D341Med (cell line): ENCODE measurements at regions not wholly inside any gene's neighbourhood (a gene's known extent, or its start where the extent isn't known, plus 50 kb on each side); places are given as distances from the start of the nearest gene placed in this dataset.
"Not testable (repeated sequence)": the region's sequence is repeated elsewhere in the genome, so short reads cannot be mapped to it uniquely, and the experiment has no call there.

Experiments used
- DNase-seq: peaks from one replicate; pipeline ENCODE4 v3.0.0; 2012; ENCODE audit warnings: low spot score

DNA sequence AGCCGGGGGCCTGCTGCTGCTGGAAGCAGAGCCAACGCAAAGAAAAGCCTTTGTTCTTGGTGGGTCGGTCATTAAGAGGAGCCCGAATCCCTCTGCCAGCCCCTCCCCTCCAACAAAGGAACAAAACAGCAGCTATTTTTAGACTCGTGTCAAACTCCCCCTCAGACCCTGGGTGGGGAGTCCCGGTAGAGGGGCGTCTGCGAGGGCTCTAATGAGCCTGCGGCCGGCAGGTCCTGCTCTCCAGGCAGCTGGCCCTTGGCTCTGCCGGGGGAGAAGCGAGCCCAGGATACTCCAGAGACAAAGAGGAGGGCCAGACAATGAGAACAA lies 114.0 kb downstream of the LHX2 start:
- no peak for DNase-seq

DNA sequence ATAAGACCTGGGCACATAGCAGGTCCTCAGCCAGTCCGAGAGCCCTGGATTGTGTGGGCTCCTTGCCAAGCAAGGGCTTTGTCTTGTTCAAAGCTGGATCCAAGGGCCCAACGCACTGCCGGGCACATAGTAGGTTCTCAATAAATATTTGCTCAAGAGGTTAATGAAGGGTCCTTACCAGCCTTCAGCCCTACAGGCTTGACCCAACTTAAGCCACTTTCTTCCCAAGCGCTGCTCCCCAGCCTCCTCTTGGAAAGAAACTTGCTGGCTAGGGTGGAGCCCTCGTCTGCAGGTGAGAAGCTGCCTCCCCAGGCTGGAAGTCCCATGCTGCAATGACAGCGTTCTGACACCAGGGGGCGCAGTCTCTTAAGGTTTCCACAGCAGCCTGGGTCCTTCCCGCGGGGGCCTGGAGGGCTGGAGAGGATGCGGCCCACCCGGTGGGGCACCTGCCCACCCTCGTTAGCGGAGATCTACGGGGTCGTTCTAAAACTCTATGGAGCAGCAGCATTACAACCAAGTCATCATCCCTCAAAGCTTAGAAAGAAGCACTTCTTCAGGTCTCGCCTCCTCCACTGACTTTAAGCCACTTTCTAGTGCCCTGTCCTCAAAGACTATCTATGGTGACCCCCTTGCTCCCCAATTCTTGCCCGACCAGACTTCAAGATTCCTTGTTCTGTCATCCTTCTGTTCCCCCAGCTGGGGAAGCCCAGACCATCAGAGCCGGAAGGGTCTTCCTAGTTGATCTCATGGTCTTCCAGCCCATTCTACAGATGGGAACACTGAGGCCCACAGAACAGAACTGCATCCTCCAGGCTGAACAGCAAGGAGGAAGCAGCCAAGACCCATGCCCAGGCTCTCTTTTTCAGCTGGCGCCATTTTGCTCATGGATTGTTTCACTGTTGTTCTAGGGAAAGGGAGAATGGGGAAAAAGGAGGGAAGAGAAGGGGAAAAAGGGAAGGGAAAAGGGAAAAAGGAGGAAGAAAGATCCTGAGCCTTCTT lies 115.4 kb downstream of the LHX2 start:
- peak; percentile 87 for DNase-seq

DNA sequence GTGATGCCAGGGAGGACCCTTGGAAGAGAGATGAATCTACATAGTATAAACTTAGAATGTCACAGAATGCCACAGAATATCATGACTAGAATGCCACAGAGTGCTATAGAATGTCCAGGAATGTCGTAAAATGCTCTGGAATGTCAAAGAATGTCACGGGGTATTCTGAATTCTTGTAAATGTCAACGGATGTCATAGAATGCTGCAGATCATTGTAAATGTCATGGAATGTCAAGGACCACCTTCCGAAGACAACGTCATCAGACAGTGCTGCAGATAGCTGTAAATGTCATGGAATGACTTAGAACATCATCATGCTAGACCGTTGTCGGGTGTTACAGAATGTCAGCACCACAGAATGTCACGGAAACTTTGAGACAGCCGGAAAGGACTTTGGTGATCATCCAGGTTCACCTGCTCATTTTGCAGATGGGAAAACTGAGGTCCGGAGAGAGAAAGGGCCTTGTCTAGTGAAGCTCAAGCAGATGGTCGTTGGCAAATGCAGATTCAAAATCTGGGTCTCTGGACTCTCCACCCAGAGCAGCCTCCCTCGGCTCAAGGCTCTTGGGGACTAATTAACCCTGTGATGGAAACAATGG lies 117.1 kb downstream of the LHX2 start:
- no peak for DNase-seq

DNA sequence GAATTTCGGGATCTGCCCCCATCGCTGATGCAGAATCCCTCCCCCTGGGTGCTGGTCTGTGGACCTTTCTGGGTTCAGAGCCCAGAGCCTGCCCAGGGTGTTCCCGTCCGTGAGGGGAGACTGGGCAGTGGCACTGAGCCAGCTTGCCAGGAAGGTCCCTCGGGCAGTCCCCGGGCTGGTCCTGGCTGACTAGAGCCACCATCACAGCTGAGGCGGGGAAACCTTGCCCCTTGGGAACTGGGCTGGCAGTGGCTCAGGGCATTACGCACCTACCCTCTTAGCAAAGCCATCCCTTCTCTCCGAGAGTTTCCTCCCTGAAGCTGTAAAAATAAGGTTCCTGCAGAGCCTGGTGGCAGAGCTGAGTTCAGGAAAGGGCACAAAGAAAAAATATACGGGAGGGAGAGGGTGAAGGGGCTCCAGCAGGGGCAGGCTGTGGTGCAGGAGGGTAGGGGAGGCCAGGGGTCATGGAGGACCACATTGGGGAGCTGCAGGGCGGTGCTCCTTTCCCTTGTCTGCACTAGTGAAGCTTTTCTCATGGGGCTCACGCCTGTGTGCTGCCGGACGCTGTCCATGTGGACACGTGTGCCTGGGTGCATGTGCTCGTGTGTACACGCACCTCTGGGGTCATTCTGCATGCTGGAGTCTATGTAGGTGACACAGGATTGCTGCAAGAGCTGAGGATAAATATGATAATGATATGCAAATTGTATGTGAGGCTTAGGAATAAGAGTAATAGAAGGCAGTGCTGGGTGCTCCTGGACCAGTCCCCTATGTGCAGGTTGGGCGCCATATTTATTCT lies 118.9 kb downstream of the LHX2 start:
- DNase-seq, result no peak

DNA sequence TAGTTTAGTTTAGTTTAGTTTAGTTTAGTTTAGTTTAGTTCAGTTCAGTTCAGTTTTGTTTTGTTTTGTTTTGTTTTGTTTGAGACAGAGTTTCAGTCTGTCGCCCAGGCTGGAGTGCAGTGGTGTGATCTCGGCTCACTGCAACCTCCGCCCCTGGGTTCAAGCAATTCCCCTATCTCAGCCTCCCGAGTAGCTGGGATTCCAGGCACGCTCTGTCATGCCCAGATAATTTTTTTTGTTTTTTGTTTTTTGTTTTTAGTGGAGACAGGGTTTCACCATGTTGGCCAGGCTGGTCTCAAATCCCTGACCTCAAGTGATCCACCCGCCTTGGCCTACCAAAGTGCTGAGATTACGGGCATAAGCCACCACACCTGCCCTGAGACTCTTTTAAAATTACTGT lies 120.0 kb downstream of the LHX2 start:
- DNase-seq, result not testable (repeated sequence)

DNA sequence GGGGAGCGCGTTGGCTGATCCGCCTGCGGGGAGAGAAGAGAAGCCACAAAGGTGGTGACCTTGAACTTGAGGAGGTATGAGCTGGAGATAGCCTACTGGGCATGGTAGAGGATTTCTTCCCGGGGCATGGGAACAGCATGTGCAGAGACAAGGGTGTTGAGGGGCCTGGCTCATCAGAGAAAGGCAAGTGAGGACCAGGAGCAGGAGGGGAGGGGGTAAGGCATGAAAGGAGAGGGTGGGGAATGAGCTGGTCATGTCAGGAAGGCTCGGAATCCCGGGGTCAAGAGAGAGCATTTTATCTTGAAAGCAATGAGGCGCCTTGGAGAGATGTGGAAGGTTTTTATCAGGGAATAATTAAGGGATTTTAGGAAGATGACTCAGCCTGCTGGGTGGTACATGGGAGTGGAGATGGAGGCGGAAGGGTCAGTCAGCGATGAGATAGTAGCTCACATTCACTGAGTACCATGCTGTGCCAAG lies 121.1 kb downstream of the LHX2 start:
- DNase-seq, result no peak

DNA sequence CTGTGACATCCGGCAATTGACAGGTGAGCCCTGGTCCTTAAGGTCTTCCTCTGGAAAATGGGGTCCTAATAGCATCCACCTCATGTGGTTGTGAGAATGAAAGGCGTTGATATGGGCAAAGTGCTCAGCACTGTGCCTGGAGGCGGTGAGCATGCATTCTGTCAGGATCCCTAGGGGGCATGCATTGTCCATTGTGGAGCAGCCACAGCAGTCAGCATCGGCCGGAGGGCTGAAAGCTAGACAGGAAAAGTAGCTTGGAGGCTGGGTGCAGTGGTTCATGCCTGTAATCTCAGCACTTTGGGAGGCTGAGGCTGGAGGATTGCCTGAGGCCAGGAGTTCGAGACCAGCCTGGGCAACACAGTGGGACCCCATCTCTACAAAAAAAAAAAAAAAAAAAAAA lies 122.2 kb downstream of the LHX2 start:
- DNase-seq, result no peak

DNA sequence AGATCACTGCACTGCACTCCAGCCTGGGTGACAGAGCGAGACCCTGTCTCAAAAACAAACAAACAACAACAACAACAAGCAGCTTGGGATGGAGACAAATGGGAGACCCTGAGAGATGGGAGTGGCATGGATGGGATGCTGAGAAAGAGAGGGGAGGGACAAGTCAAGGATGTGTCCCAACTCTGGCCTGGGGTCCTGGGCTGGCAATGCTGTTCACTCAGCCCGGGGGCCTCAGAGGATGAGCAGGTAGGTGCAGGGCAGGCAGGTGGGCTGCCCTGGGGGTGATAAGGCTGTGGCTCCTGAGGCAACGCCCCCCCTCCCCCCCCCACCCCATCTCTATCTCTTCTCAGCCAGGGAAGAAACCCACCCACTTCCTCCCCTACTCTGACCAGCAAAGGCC lies 123.0 kb downstream of the LHX2 start:
- DNase-seq, result no peak

DNA sequence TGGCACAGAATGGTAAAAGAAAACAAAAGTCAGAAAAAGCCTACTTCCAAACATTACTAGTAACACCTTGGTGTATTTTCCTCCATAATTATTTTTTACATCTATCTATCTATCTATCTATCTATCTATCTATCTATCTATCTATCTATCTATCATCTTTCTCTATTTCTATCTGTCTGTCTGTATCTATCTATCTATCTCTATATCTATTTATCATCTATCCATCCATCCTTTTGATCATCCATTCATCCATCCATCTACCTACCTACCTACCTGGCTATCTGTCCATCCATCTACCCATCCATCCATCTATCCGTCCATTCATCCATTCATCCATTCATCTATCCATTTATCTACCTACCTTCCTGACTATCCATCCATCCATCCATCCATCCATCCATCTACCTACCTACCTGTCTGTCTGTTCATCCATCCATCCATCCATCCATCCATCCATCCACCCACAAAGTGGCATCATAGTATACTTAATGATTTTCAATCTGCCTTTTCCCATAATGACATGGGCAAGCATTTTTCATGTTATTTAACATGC lies 121.9 kb upstream of the NEK6 start:
- no peak for DNase-seq

DNA sequence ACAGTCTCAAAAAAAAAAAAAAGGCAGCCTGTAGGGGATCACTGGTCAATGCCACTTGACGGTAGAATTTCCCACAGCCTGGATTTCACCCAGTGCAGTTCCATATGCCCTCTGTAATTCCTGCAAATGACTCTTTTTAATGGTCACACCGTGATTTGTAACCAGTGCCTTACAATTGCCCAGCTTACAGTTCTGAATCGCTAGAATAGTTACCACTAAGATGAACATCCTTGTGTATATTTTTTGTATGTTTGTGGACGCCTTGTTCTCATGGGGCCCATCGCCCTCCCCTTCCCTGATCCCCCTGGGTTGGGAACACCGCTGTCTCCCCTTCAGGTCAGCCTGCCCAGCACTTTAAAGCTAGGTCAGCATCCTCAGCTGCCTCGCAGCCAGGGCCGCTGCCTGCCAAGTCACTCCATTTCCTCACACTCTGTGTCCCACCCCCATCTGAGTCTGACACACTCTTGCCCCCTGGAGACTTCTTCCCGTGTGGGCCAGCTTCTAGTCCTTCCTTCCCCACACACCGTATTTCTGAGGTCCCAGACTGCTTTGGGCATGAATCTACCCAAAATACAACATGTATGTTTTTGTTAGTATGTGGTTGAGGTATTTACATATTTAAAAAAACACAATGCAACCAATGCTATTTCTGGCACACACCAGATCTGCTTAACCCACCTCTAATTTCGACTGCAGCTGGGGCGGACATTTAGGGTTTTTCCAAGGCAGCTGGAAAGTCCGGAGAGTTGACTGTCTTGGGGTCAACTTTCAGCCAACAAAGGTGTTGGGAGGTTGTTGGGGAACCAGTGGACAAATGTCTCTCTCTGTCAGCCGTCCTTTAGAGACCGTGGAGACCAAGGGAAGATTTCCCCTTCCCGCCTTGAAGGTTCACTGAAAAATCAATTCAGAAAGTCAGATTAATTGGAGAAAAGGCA lies 120.5 kb upstream of the NEK6 start:
- peak; percentile 14 for DNase-seq

DNA sequence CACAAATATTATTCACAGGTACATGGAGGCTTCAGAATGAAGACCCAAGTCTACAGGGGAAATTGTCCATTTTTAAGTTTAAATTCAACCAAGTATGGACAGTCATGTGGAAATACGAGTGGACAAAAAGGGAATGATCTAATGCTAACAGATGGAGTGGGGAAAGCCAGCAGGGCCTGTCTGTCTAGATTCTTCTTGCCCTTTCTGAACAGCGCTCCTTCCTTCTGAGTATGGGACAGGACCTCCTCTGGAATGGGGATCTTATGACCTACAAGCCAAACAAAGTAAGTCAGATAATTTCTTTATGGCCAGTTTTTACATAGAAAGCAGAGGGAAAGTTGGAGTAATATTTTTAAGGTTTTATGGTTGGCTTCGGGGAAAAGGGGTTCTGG lies 119.8 kb upstream of the NEK6 start:
- DNase-seq, result no peak

DNA sequence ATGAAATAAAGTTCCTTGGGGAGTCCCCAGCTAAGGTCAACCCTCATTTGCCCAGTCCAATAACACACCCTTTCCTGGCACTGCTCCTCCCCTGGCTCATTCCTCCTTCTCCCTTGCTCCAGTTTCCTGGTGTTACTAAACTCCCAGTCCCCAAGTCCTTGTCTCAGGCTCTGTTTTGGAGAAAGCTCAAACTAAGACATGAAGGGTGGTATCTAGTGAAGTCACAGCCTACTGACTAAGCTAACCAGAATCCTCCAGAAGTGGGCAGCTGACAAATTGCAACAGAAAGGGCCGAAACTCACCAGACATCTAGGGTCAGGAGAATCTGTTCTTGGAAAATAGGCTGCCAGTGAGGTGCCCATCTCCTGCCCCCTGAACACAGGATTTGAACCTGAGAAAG lies 118.7 kb upstream of the NEK6 start:
- no peak for DNase-seq

DNA sequence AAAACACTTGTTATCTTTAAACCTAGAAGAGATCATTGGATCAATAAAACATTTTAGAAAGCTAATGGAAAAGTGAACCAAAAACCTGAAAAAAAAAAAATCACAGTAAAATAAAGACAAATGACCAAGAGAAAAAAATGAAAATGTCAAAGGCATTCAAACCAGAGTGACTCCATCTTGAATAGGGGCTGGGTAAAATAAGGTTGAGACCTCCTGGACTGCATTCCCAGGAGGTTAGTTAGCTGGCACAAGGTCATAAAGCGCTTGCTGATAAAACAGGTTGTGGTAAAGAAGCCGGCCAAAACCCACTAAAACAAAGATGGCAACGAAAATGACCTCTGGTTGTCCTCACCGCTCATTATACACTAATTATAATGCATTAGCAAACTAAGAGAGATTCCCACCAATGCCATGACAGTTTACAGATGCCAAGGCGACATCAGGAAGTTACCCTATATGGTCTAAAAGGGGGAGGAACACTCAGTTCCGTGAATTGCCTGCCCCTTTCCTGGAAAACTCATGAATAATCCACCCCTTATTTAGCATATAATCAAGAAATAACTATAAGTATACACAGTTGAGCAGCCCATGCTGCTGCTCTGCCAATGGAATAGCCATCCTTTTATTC lies 116.7 kb upstream of the NEK6 start:
- DNase-seq, result no peak

DNA sequence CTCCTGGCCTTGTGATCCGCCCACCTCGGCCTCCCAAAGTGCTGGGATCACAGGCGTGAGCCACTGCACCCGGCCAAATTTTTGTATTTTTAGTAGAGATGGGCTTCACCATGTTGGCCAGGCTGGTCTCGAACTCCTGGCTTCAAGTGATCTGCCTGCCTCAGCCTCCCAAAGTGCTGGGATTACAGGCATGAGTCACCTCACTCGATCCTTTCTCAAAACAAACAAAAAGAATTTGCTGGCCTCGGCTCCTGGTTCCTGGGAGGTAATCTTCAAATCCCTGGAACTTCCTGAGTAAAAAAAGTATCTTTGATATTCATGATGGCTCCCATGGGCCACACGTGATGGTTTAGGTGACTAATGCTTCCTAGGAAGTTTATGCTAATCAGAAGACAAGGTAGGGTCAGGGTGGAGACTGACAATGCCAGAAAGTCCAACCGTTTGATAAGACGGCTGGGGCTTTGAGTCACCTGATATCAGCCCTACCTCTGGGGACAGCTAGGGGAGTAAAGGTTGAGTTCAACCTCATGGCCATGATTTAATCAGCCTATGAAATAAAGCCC lies 113.1 kb upstream of the NEK6 start:
- DNase-seq, result not testable (repeated sequence)

DNA sequence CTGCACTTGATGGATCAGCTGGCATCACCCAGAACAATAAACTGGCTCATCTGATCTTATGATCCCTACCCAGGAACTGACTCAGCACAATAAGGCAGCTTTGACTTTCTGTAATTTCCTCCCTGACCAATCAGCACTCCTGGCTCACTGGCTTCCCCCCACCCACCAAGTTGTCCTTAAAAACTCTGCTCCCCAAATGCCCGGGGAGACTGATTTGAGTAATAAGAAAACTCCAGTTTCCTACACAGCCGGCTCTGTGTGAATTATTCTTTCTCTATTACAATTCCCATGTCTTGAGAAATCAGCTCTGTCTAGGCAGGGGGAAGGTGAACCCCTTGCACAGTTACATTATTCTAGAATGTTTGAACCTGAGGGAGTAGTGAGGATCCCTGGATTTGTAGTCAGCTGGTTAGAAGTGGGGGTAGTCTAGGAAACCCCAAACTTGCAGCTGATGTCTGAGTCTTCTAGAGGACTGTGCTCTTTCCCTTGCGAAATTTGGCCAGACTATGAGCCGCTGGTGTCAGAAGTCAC lies 111.7 kb upstream of the NEK6 start:
- DNase-seq, result no peak

DNA sequence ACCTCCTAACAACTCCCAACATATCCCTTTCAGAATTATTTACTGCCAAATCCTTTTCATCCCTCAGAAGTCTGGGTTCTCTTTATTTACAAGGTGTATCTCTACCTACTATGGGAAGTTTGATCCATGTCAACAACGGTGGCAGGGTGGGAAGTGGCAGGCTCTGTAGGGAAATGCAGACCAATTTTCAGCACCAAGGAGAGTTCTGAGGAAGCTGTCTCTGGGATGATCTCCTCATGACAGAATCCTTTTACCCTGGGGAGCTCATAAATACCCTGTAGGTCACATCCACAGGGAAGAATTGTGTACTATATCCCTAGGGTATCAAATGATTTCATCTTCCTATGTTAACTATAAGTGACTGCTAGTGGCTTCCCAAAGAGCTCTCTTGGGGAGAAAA lies 107.8 kb upstream of the NEK6 start:
- DNase-seq, result peak; percentile 29

DNA sequence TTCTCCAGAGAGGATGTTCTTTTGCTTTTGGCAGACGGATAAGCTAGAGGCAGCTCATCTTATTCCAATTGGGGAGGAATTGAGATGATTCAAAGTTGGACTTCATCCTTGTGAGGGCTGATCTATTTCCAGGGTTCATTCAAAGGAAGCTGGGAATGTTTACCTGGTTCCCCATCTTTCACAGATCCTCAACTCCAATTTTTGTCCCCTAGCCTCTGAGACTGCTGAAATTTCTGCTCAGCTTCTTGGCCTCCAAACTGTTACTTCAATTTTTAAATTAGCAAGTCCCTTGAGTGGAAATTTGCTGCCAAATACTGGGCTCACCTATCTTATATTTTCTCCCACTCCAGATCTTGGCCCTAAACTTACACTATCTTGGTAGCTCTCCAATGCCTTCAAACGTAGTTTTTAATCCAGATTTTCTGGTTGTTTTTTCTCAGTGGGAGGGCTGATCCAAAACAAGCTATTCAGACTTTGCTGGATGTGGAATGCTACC lies 93.9 kb upstream of the NEK6 start:
- DNase-seq, result no peak

DNA sequence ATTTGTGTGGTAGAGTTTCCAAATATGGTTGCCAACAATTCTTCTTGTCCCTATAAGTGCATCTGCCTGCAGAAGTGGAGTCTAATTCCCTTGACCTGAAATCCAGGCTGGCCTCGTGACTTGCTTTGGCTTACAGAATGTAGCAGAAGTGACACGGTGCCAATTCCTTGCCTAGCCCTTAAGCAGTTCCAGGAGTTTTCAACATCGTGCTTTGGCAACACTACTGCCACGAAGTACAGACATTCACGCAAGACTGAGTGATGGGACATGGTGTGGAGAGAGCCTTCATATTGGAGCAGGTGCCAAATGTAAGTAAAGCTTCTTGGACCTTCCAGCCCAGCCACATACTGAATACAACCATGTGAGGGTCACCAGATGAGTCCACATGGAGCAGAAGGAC lies 92.9 kb upstream of the NEK6 start:
- no peak for DNase-seq

DNA sequence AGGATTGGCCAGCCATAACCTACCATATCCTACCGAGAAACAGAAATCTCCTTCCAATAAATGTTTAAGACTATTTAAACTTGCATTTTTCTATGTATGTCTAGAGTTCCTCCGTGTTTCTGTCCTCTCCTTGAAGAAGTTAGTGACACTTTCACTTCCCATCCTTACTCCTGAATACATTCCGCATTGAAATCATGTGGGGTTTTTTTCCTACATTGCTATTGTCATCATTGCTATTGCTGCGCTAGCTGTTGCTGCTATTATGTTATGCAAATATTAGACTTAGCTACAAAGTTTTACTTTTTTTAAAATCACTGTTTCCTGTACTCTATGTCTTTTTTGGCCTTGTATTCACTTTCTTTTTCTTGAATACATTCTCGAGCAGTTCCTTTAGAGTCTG lies 83.3 kb upstream of the NEK6 start:
- DNase-seq, result no peak

DNA sequence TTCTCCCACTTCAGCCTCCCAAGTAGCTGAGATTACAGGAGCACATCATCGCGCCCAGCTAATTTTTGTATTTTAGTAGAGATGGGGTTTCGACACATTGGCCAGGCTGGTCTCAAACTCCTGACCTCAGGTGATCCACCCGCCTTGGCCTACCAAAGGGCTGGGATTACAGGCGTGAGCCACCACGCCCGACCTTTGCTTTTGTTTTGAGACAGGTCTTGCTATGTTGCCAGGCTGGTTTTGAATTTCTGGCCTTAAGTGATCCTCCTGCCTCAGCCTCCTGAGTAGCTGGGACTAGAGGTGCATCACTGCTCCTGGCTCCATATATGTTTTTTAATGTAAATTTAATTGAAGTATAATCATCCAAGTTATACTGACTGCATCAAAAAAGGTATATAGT lies 80.2 kb upstream of the NEK6 start:
- DNase-seq, result not testable (repeated sequence)
